ENCODE measurements at regions not wholly inside any gene's neighbourhood (a gene's known extent, or its start where the extent isn't known, plus 50 kb on each side); places are given as distances from the start of the nearest gene placed in this dataset.

DNA sequence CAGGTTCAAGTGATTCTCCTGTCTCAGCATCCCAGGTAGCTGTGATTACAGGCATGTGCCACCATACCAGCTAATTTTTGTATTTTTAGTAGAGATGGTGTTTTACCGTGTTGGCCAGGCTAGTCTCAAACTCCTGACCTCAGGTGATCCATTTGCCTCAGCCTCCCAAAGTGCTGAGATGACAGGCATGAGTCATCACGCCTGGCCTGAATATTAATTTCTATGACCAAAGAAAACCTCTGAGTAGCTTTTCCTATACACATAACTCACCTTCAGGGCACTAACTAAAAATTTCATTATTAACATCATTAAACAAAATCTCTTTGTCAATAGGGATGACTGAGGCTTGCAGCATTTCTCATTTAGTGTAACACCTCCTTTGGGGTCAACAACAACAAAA is 259.6 kb upstream of the KRR1 start:
- H3K36me3 ChIP-seq (ENCODE audit: insufficient read depth, low read length) = no peaks in the 10 kb centered on the region
- no peak overlapping the region for H3K27ac ChIP-seq (ENCODE audit: low read depth, low read length)
- no peak overlapping the region for H3K4me2 ChIP-seq (ENCODE audit: insufficient read depth, low read length)
- no peaks in the 10 kb centered on the region for H3K27me3 ChIP-seq (ENCODE audit: insufficient read depth, low read length)
- H3K79me2 ChIP-seq (ENCODE audit: insufficient read depth, low read length) = no peaks in the 10 kb centered on the region
- no peak for DNase-seq (ENCODE audit: insufficient read length, low spot score, missing footprints)
- H3K4me1 ChIP-seq (ENCODE audit: insufficient read depth, low read length) = peaks cover 10% of the 10 kb centered on the region
- H3K9me3 ChIP-seq (ENCODE audit: low read depth, low read length) = no peaks in the 10 kb centered on the region
- H3K4me3 ChIP-seq (ENCODE audit: insufficient read depth, low read length) = no peak overlapping the region
- H4K20me1 ChIP-seq (ENCODE audit: insufficient read depth, low read length) = no peaks in the 10 kb centered on the region
- H2AFZ ChIP-seq (ENCODE audit: low read length) = no peak overlapping the region
- TF ChIP-seq, protein P1, sequence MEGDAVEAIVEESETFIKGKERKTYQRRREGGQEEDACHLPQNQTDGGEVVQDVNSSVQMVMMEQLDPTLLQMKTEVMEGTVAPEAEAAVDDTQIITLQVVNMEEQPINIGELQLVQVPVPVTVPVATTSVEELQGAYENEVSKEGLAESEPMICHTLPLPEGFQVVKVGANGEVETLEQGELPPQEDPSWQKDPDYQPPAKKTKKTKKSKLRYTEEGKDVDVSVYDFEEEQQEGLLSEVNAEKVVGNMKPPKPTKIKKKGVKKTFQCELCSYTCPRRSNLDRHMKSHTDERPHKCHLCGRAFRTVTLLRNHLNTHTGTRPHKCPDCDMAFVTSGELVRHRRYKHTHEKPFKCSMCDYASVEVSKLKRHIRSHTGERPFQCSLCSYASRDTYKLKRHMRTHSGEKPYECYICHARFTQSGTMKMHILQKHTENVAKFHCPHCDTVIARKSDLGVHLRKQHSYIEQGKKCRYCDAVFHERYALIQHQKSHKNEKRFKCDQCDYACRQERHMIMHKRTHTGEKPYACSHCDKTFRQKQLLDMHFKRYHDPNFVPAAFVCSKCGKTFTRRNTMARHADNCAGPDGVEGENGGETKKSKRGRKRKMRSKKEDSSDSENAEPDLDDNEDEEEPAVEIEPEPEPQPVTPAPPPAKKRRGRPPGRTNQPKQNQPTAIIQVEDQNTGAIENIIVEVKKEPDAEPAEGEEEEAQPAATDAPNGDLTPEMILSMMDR (IDR thresholded peaks at IDR 0.05; ENCODE audit: extremely low read depth, low read depth, low read length) = no peak

DNA sequence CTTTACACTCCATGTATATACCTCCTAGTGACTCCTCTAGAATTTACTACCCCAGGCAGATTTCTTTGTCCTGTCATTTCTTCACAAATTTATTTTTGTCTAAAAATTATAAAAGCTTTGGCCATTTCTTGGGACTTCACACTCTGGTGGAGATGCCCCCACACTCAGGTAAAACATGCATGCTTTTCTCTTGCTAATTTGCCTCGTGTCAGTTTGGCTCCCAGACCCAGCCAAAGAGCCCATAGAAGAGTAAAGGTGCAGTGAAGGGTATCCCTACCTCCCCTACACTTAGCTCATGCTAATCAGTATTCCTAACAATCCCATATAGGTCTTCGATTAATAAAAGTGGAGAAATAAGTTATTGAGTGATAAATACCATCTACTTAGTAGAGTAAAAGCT is 256.5 kb upstream of the KRR1 start:
- H3K27me3 ChIP-seq (ENCODE audit: insufficient read depth, low read length) = no peaks in the 10 kb centered on the region
- no peaks in the 10 kb centered on the region for H4K20me1 ChIP-seq (ENCODE audit: insufficient read depth, low read length)
- H3K27ac ChIP-seq (ENCODE audit: low read depth, low read length) = no peak overlapping the region
- TF ChIP-seq, protein P1 (IDR thresholded peaks at IDR 0.05; ENCODE audit: extremely low read depth, low read depth, low read length) = no peak
- DNase-seq (ENCODE audit: insufficient read length, low spot score, missing footprints) = no peak
- H3K4me2 ChIP-seq (ENCODE audit: insufficient read depth, low read length) = no peak overlapping the region
- no peaks in the 10 kb centered on the region for H3K9me3 ChIP-seq (ENCODE audit: low read depth, low read length)
- H3K79me2 ChIP-seq (ENCODE audit: insufficient read depth, low read length) = no peaks in the 10 kb centered on the region
- no peak overlapping the region for H2AFZ ChIP-seq (ENCODE audit: low read length)
- H3K4me1 ChIP-seq (ENCODE audit: insufficient read depth, low read length) = peaks cover 13% of the 10 kb centered on the region
- H3K36me3 ChIP-seq (ENCODE audit: insufficient read depth, low read length) = no peaks in the 10 kb centered on the region
- no peak overlapping the region for H3K4me3 ChIP-seq (ENCODE audit: insufficient read depth, low read length)

DNA sequence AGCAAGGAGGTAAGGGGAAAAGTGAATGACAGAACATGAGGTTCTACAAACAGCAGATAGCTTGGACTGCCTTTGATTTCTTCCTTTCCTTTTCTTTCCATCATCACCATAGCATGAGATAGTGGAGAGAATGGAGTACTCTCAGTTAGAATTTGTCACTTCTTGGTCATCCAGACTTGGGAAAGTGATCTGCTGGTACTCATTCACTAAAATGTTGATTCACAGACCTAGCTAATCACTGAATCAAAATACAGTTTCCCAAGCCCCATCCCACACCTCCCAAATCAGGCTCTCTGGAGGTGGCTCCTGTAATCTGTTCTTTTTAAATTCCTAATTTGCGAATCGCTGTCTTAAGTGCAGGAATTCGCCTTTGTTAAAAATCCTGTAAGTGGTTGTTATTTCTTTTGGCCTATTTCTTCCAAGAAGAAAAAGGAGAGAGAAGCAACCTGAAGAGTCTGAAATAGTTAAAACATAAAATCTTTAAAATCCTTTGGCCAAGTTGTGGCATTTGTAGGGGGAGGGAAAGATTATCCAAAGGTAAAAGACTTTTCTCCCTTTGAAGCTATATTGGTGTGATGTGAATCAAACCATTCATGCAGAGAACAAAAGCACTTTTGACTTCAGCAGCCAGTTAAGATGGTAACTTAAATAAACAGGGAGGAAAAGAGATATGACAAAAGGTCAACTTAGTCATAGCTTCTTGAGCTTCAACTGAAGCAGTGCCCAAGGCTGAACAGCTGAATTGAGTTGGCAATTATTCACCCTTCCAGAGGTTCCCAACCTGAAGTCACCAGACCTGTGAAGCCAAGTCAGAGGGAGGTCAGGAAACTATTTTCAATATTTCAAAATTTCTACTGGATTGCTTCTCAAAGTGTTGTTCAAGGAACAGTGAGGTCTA is 255.1 kb upstream of the KRR1 start:
- DNase-seq (ENCODE audit: insufficient read length, low spot score, missing footprints) = peak; percentile 57
- H3K27me3 ChIP-seq (ENCODE audit: insufficient read depth, low read length) = no peaks in the 10 kb centered on the region
- H2AFZ ChIP-seq (ENCODE audit: low read length) = peak overlapping the region; percentile 24
- no peaks in the 10 kb centered on the region for H4K20me1 ChIP-seq (ENCODE audit: insufficient read depth, low read length)
- no peak overlapping the region for H3K4me3 ChIP-seq (ENCODE audit: insufficient read depth, low read length)
- H3K4me1 ChIP-seq (ENCODE audit: insufficient read depth, low read length) = peaks cover 13% of the 10 kb centered on the region
- H3K36me3 ChIP-seq (ENCODE audit: insufficient read depth, low read length) = no peaks in the 10 kb centered on the region
- H3K4me2 ChIP-seq (ENCODE audit: insufficient read depth, low read length) = no peak overlapping the region
- no peaks in the 10 kb centered on the region for H3K79me2 ChIP-seq (ENCODE audit: insufficient read depth, low read length)
- no peak overlapping the region for H3K27ac ChIP-seq (ENCODE audit: low read depth, low read length)
- TF ChIP-seq, protein P1 (IDR thresholded peaks at IDR 0.05; ENCODE audit: extremely low read depth, low read depth, low read length) = no peak
- H3K9me3 ChIP-seq (ENCODE audit: low read depth, low read length) = no peaks in the 10 kb centered on the region

DNA sequence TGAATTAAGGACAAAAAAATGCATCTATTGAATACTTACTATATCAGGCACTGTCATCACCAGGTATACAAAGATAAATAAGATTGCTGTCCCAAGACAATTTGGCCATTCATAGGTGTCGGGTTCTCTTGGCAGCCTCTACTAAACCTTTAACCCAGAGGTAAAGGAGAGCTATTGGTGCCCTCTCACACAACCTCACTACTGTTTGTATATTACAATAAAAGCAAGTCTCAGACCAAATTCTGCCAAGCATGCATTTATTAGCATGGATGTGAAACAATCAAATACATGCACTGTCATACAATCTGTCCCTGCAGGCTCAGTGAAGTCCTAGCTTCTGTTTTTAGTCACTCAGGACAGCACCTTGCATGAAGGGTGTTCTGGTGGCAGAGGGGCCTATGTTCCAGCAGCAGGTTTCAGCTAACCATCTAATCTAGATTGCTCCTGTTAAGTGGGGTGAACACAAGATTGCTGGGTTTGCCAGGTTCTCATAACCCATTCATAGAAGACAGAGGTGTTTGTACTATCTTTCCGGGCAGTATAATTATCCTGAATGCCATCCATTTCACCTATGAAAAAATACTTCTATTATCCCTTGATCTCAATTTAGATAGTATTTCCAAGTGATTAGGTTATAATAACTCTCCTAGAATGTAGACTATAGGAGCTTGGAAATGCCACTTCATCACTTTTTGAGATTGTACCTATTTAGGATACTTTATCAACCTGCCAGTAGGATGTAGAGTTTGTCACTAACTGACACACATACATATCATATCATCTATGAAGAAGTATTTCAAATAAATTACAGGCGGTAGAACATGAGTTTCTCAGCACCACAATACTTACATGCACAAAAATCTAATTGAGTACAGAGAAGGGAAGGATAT is 254.0 kb upstream of the KRR1 start:
- no peaks in the 10 kb centered on the region for H3K36me3 ChIP-seq (ENCODE audit: insufficient read depth, low read length)
- TF ChIP-seq, protein P1 (IDR thresholded peaks at IDR 0.05; ENCODE audit: extremely low read depth, low read depth, low read length) = no peak
- no peaks in the 10 kb centered on the region for H3K9me3 ChIP-seq (ENCODE audit: low read depth, low read length)
- DNase-seq (ENCODE audit: insufficient read length, low spot score, missing footprints) = no peak
- no peak overlapping the region for H3K27ac ChIP-seq (ENCODE audit: low read depth, low read length)
- peaks cover 14% of the 10 kb centered on the region for H3K4me1 ChIP-seq (ENCODE audit: insufficient read depth, low read length)
- H3K4me2 ChIP-seq (ENCODE audit: insufficient read depth, low read length) = no peak overlapping the region
- H3K4me3 ChIP-seq (ENCODE audit: insufficient read depth, low read length) = no peak overlapping the region
- H2AFZ ChIP-seq (ENCODE audit: low read length) = peak overlapping the region; percentile 24
- H3K79me2 ChIP-seq (ENCODE audit: insufficient read depth, low read length) = no peaks in the 10 kb centered on the region
- no peaks in the 10 kb centered on the region for H4K20me1 ChIP-seq (ENCODE audit: insufficient read depth, low read length)
- H3K27me3 ChIP-seq (ENCODE audit: insufficient read depth, low read length) = no peaks in the 10 kb centered on the region
